Left ventricle myocardium inferior (tissue), 1 donor: ENCODE measurements at regions not wholly inside any gene's neighbourhood (a gene's known extent, or its start where the extent isn't known, plus 50 kb on each side); places are given as distances from the start of the nearest gene placed in this dataset.
A peak's percentile ranks its signal among the peaks of the same experiment; 100 is the strongest.

ENCODE experiments used
- DNase-seq: peaks from one replicate; pipeline ENCODE4 v3.0.0-alpha.2; 2020
- H3K27ac ChIP-seq: fragments of 200-600 bp; replicated peaks from 2 replicates; pipeline ENCODE4 v1.8.0; 2021
- H3K27me3 ChIP-seq: fragments of 200-600 bp; 2 replicates; pipeline ENCODE4 v1.8.0; 2021; ENCODE audit warnings: low read depth
- H3K36me3 ChIP-seq: fragments of 200-600 bp; 2 replicates; pipeline ENCODE4 v1.8.0; 2021
- H3K4me1 ChIP-seq: fragments of 200-600 bp; 2 replicates; pipeline ENCODE4 v1.8.0; 2021
- H3K4me3 ChIP-seq: fragments of 200-600 bp; 2 replicates; pipeline ENCODE4 v1.8.0; 2021; ENCODE audit warnings: mild to moderate bottlenecking, moderate library complexity
- H3K9me3 ChIP-seq: fragments of 200-600 bp; replicated peaks from 2 replicates; pipeline ENCODE4 v1.8.0; 2021
- intact Hi-C: fragments of 100-400 bp; cut with micrococcal nuclease; formaldehyde crosslinking; loops from one replicate; pipeline ENCODE4 v1.11.0; 2022
- TF ChIP-seq, protein P1 (sequence below): fragments of 200-600 bp; IDR thresholded peaks from 2 replicates; pipeline ENCODE4 v1.8.0; 2021; ENCODE audit warnings: antibody characterized with exemption, mild to moderate bottlenecking, borderline replicate concordance
- donor health status: DM: no; HTN: yes; CAD: no; lungs with severe emphysema.

GRCh38 chr18:47485221-47485797, 233.8 kb upstream of the SKOR2 start:
- Histone ChIP-seq H3K9me3 (no peaks in the 10 kb centered on the region), H3K4me3 (no peak overlapping the region), H3K27ac (no peak overlapping the region), H3K36me3 (no peaks in the 10 kb centered on the region), H3K27me3 (peaks cover 12% of the 10 kb centered on the region), H3K4me1 (peaks cover 24% of the 10 kb centered on the region)
- intact Hi-C loops, result no loop called here
- TF ChIP-seq, protein P1, sequence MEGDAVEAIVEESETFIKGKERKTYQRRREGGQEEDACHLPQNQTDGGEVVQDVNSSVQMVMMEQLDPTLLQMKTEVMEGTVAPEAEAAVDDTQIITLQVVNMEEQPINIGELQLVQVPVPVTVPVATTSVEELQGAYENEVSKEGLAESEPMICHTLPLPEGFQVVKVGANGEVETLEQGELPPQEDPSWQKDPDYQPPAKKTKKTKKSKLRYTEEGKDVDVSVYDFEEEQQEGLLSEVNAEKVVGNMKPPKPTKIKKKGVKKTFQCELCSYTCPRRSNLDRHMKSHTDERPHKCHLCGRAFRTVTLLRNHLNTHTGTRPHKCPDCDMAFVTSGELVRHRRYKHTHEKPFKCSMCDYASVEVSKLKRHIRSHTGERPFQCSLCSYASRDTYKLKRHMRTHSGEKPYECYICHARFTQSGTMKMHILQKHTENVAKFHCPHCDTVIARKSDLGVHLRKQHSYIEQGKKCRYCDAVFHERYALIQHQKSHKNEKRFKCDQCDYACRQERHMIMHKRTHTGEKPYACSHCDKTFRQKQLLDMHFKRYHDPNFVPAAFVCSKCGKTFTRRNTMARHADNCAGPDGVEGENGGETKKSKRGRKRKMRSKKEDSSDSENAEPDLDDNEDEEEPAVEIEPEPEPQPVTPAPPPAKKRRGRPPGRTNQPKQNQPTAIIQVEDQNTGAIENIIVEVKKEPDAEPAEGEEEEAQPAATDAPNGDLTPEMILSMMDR, result no peak
- peak; percentile 18 for DNase-seq

DNA sequence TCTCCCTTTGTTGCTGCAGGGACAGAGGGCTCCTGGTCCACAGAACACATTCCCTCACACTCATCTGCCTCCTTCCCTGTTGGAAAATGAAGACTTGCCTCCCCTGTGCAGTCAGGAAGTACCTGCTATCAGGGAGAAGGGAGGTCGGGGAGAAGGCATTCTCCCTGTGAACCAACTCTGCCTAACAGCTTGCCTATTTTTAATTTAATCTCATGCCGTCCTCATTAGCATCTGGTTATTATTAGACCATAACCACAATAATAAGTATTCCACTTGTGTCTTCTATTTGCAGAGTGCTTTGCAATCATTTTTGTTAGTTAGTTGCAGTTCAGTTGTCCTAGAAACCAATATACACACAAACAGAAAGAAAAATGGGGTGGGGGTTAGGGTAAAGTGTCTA, 232.6 kb upstream of the SKOR2 start:
- Histone ChIP-seq H3K36me3 (no peaks in the 10 kb centered on the region), H3K4me1 (peaks cover 24% of the 10 kb centered on the region), H3K4me3 (no peak overlapping the region), H3K9me3 (no peaks in the 10 kb centered on the region), H3K27me3 (peaks cover 13% of the 10 kb centered on the region), H3K27ac (no peak overlapping the region)
- intact Hi-C loops, result no loop called here
- no peak for DNase-seq
- TF ChIP-seq, protein P1, result no peak

DNA sequence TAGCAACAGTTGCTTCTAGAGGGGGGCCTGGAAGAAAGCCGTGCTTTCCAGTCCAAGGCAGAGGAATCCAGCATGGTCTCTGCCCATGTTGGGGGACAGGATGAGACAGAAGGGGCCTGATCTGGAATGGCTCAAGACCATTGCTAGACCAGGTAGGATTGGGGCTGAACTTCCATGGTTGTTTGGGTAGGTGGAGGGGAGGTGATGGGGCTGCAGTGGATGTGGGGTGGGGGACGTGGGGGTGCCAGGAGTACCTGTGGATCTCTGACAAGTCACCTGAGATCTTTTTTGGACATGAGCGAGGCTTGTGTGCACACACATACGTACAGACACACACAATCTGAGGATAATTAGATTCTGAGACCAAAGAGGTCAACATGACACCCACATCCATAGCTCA, 228.7 kb upstream of the SKOR2 start:
- Histone ChIP-seq H3K27ac (no peak overlapping the region), H3K4me3 (no peak overlapping the region), H3K27me3 (peaks cover 10% of the 10 kb centered on the region), H3K9me3 (no peaks in the 10 kb centered on the region), H3K36me3 (no peaks in the 10 kb centered on the region), H3K4me1 (peaks cover 19% of the 10 kb centered on the region)
- intact Hi-C loops, result no loop called here
- TF ChIP-seq, protein P1, result no peak
- no peak for DNase-seq

DNA sequence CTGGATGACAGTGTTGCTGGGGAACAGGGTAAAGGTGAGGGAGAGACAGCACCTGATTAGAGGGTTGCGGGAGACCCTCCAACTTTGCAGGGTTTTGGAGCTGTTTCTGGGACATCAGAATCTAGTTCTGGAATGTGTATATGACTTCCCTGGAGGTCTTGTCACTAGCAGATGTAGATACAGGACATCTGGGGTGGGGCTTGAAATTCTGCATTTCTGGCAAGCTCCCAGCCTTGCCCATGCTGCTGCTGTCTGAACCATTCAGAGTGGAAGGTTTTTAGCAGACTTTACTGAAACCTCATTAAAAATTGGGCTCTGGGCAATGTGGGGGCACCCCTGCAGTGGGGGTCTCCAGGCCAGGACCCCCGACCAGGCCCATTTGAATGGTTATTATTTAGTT, 220.3 kb upstream of the SKOR2 start:
- intact Hi-C loops, result no loop called here
- no peaks in the 10 kb centered on the region for H3K36me3 ChIP-seq

DNA sequence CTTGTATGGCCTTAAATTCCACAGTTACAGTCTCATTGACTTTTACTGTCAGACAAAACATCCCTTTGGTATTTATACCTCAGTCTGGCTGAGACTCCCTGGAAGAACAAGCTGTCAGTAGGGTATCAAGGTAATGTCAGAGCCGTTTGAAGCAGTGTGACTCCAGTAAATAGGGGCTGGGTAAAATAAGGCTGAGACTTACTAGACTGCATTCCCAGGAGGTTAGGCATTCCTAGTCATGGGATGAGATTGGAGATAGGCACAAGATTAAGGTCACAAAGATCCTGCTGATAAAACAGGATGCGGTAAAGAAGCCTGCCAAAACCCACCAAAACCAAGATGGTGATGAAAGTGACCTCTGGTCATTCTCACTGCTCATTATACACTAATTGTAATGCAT, 219.5 kb upstream of the SKOR2 start:
- no peak overlapping the region for H3K4me3 ChIP-seq
- peaks cover 34% of the 10 kb centered on the region for H3K27me3 ChIP-seq
- intact Hi-C loops, result no loop called here
- no peak for DNase-seq
- H3K9me3 ChIP-seq, result no peaks in the 10 kb centered on the region
- H3K27ac ChIP-seq, result no peak overlapping the region
- TF ChIP-seq, protein P1, result no peak
- H3K4me1 ChIP-seq, result no peaks in the 10 kb centered on the region
- no peaks in the 10 kb centered on the region for H3K36me3 ChIP-seq

More for the DNA sequence above, 220.3 kb upstream of the SKOR2 start:
- no peaks in the 10 kb centered on the region for H3K4me1 ChIP-seq
- no peak overlapping the region for H3K4me3 ChIP-seq
- TF ChIP-seq, protein P1, result no peak
- no peak for DNase-seq
- H3K27ac ChIP-seq, result no peak overlapping the region
- H3K27me3 ChIP-seq, result peaks cover 27% of the 10 kb centered on the region
- no peaks in the 10 kb centered on the region for H3K9me3 ChIP-seq
